Mesendoderm (in vitro differentiated cells): ENCODE measurements at regions not wholly inside any gene's neighbourhood (a gene's known extent, or its start where the extent isn't known, plus 50 kb on each side); places are given as distances from the start of the nearest gene placed in this dataset.
"Not testable (repeated sequence)": the region's sequence is repeated elsewhere in the genome, so short reads cannot be mapped to it uniquely, and the experiment has no call there.

Experiments used
- DNase-seq: peaks from one replicate; pipeline ENCODE4 v3.0.0; 2013
- H2AK5ac ChIP-seq: 2 replicates; pipeline ENCODE4 v1.6.1; 2013; ENCODE audit warnings: low read length, inconsistent platforms
- H2BK120ac ChIP-seq: 2 replicates; pipeline ENCODE4 v1.6.1; 2013; ENCODE audit warnings: low read depth, mild to moderate bottlenecking, low read length, moderate library complexity, mixed read lengths
- H2BK15ac ChIP-seq: replicated peaks from 2 replicates; pipeline ENCODE4 v1.6.1; 2013; ENCODE audit warnings: low read depth, mild to moderate bottlenecking, moderate library complexity
- H2BK5ac ChIP-seq: 2 replicates; pipeline ENCODE4 v1.6.1; 2013; ENCODE audit warnings: low read length, inconsistent platforms
- H3K18ac ChIP-seq: 2 replicates; pipeline ENCODE4 v1.6.1; 2013; ENCODE audit warnings: mild to moderate bottlenecking, low read length, mixed read lengths
- H3K23ac ChIP-seq: one replicate; pipeline ENCODE4 v1.6.1; 2013; ENCODE audit warnings: low read length
- H3K27ac ChIP-seq: 2 replicates; pipeline ENCODE4 v1.5.1; 2013; ENCODE audit warnings: low read depth, mild to moderate bottlenecking, inconsistent platforms, low read length, moderate library complexity
- H3K27me3 ChIP-seq: 2 replicates; pipeline ENCODE4 v1.6.1; 2013; ENCODE audit warnings: low read length, control low read depth, mild to moderate bottlenecking, inconsistent platforms; ENCODE audit not compliant: insufficient read depth, poor library complexity
- H3K36me3 ChIP-seq: 2 replicates; pipeline ENCODE4 v1.6.1; 2013; ENCODE audit warnings: low read length, inconsistent platforms; ENCODE audit not compliant: control insufficient read depth, insufficient read depth
- H3K4ac ChIP-seq: one replicate; pipeline ENCODE4 v1.6.1; 2013; ENCODE audit warnings: low read depth, mild to moderate bottlenecking, low read length, moderate library complexity
- H3K4me1 ChIP-seq: 2 replicates; pipeline ENCODE4 v1.6.1; 2013; ENCODE audit warnings: low read depth, low read length, inconsistent platforms; ENCODE audit not compliant: control insufficient read depth
- H3K4me2 ChIP-seq: 2 replicates; pipeline ENCODE4 v1.6.1; 2013; ENCODE audit warnings: low read length
- H3K4me3 ChIP-seq: 2 replicates; pipeline ENCODE4 v1.5.1; 2013; ENCODE audit warnings: mild to moderate bottlenecking, low read length
- H3K56ac ChIP-seq: one replicate; pipeline ENCODE4 v1.6.1; 2013; ENCODE audit warnings: low read length
- H3K79me1 ChIP-seq: 2 replicates; pipeline ENCODE4 v1.6.1; 2013; ENCODE audit warnings: low read length, inconsistent platforms
- H3K79me2 ChIP-seq: 2 replicates; pipeline ENCODE4 v1.6.1; 2013; ENCODE audit warnings: mild to moderate bottlenecking, low read length; ENCODE audit not compliant: control insufficient read depth, insufficient read depth
- H3K9ac ChIP-seq: 2 replicates; pipeline ENCODE4 v1.6.1; 2013; ENCODE audit warnings: low read length, inconsistent platforms
- H4K5ac ChIP-seq: one replicate; pipeline ENCODE4 v1.6.1; 2013; ENCODE audit warnings: low read length
- H4K8ac ChIP-seq: one replicate; pipeline ENCODE4 v1.6.1; 2013; ENCODE audit warnings: low read depth, mild to moderate bottlenecking, control low read depth, low read length, moderate library complexity
- WGBS: extraction: QIAGEN DNeasy Blood & Tissue Kit; methylation state at CpG from one replicate; pipeline ENCODE4 v1.1.7; 2013; ENCODE audit warnings: low lambda C conversion rate, missing lambda C conversion rate; ENCODE audit not compliant: insufficient coverage; ENCODE audit errors: extremely low coverage; 5-methylcytosine and 5-hydroxymethylcytosine counted together

DNA sequence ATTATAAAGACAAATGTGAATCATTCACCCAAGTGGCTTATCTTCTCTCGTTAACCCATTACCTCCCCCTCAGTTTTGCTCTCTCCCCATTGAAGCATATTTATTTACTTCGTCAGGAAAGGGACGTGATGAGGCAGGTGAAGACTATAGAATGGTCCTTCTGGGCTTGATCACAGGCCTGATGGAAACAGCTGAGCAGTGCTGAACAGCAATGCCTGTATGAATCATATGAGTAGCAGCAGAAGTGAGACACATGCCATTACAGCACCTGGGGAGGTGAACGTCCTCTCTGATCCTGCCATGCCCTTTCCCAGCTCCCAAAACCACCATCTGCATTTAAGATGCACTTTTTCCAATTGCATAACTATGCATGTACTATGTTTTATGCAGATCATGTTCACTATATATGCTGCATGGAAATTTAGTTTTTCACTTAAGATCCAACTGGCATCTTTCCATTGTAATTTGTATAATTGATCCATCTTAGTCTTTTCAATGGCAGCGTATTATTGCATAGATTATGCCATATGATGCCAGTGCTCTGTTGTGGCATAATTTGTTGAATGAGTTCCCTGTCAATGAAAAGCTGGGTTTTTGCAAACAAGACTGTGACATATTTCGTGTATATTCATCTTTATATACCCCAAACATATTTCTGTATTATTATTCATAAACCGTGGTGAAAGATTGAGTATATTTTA is 105.3 kb downstream of the CXCL12 start:
- no peak overlapping the region for H3K27ac ChIP-seq
- no peaks in the 10 kb centered on the region for H3K79me1 ChIP-seq
- H3K36me3 ChIP-seq: no peaks in the 10 kb centered on the region
- no peak overlapping the region for H2BK5ac ChIP-seq
- H3K23ac ChIP-seq: no peak overlapping the region
- no peak overlapping the region for H4K5ac ChIP-seq
- H3K9ac ChIP-seq: no peak overlapping the region
- no peaks in the 10 kb centered on the region for H3K79me2 ChIP-seq
- no peak overlapping the region for H4K8ac ChIP-seq
- H3K27me3 ChIP-seq: no peaks in the 10 kb centered on the region
- no peaks in the 10 kb centered on the region for H3K4me1 ChIP-seq
- DNase-seq: no peak
- H3K56ac ChIP-seq: no peak overlapping the region
- no peak overlapping the region for H2AK5ac ChIP-seq
- H3K18ac ChIP-seq: no peak overlapping the region
- no peak overlapping the region for H3K4ac ChIP-seq
- no CpG with 5 or more reads among the region's 7 CpGs for WGBS
- H2BK15ac ChIP-seq: no peak overlapping the region
- H3K4me2 ChIP-seq: no peak overlapping the region
- H3K4me3 ChIP-seq: no peak overlapping the region
- H2BK120ac ChIP-seq: no peak overlapping the region

DNA sequence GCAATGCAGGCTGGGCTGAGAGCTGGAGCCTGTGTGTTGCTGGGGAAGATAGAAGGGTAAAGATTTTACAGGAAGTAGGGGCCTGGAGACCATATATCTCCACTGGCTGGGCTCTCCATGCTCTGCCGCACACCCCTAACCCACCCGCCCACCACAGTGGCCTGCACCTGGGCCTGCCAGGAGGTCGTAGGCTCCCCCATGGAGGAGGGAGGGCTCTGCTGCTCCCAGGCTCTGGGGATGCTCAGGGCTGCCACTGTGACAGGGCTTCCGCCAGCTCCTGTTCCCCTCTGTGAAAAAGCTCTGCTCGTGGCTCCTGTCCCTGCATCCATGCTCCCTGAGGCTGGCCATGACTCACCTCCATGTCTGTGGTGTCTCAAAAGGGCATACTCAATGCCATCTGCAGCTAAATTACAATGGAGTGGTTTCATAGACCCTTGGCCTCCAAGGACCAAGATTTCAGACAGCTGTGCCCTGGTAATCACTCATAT is 106.0 kb downstream of the CXCL12 start:
- Histone ChIP-seq H3K36me3 (no peaks in the 10 kb centered on the region), H2BK5ac (no peak overlapping the region), H3K4me2 (no peak overlapping the region), H3K4me3 (no peak overlapping the region), H2BK15ac (no peak overlapping the region), H3K27me3 (no peaks in the 10 kb centered on the region), H2AK5ac (no peak overlapping the region), H3K9ac (no peak overlapping the region), H3K4ac (no peak overlapping the region), H3K4me1 (no peaks in the 10 kb centered on the region), H3K79me1 (no peaks in the 10 kb centered on the region), H3K18ac (no peak overlapping the region), H4K8ac (no peak overlapping the region), H2BK120ac (no peak overlapping the region), H3K27ac (no peak overlapping the region), H3K56ac (no peak overlapping the region), H3K79me2 (no peaks in the 10 kb centered on the region), H3K23ac (no peak overlapping the region), H4K5ac (no peak overlapping the region)
- DNase-seq: no peak
- WGBS: no CpG with 5 or more reads among the region's 5 CpGs

DNA sequence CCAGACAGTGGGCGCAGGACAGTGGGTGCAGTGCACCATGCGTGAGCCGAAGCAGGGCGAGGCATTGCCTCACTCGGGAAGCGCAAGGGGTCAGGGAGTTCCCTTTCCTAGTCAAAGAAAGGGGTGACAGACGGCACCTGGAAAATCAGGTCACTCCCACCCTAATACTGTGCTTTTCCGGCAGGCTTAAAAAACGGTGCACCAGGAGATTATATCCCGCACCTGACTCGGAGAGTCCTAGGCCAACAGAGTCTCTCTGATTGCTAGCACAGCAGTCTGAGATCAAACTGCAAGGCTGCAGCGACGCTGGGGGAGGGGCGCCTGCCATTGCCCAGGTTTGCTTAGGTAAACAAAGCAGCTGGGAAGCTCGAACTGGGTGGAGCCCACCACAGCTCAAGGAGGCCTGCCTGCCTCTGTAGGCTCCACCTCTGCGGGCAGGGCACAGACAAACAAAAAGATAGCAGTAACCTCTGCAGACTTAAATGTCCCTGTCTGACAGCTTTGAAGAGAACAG is 116.4 kb downstream of the CXCL12 start:
- not testable (repeated sequence) for H4K8ac ChIP-seq, H3K4me3 ChIP-seq, H3K79me2 ChIP-seq, H2BK15ac ChIP-seq, H2AK5ac ChIP-seq, DNase-seq, H3K27ac ChIP-seq, H3K4ac ChIP-seq, H3K56ac ChIP-seq, H3K4me1 ChIP-seq, H3K36me3 ChIP-seq, H2BK120ac ChIP-seq, H3K18ac ChIP-seq, H3K4me2 ChIP-seq, H3K27me3 ChIP-seq, H2BK5ac ChIP-seq, H4K5ac ChIP-seq, H3K79me1 ChIP-seq, H3K9ac ChIP-seq, H3K23ac ChIP-seq
- no CpG with 5 or more reads among the region's 16 CpGs for WGBS

DNA sequence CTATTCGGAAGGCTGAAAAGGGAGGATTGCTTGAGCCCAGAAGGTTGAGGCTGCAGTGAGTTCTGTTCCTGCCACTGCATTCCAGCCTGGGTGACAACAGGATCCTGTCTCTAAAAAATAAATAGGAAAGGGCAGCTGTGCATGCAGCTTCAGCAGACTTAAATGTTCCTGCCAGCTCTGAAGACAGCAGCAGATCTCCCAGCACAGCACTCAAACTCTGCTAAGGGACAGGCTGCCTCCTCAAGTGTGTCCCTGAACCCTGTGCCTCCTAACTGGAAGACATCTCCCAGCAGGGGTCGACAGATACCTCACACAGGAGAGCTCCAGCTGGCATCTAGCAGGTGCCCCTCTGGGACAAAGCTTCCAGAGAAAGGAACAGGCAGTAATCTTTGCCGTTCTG is 117.9 kb downstream of the CXCL12 start:
- no peaks in the 10 kb centered on the region for H3K79me2 ChIP-seq
- no peak overlapping the region for H3K18ac ChIP-seq
- H3K23ac ChIP-seq: no peak overlapping the region
- no peak overlapping the region for H2BK5ac ChIP-seq
- no peak overlapping the region for H4K8ac ChIP-seq
- H4K5ac ChIP-seq: no peak overlapping the region
- no peak overlapping the region for H3K4ac ChIP-seq
- H3K4me2 ChIP-seq: no peak overlapping the region
- no peak overlapping the region for H3K4me3 ChIP-seq
- H3K9ac ChIP-seq: no peak overlapping the region
- H2BK15ac ChIP-seq: no peak overlapping the region
- H3K56ac ChIP-seq: no peak overlapping the region
- H3K79me1 ChIP-seq: no peaks in the 10 kb centered on the region
- whole genome bisulfite sequencing: no CpG with 5 or more reads among the region's 3 CpGs
- H3K4me1 ChIP-seq: no peaks in the 10 kb centered on the region
- no peak overlapping the region for H2BK120ac ChIP-seq
- no peaks in the 10 kb centered on the region for H3K27me3 ChIP-seq
- no peaks in the 10 kb centered on the region for H3K36me3 ChIP-seq
- no peak for DNase-seq
- no peak overlapping the region for H2AK5ac ChIP-seq
- no peak overlapping the region for H3K27ac ChIP-seq

DNA sequence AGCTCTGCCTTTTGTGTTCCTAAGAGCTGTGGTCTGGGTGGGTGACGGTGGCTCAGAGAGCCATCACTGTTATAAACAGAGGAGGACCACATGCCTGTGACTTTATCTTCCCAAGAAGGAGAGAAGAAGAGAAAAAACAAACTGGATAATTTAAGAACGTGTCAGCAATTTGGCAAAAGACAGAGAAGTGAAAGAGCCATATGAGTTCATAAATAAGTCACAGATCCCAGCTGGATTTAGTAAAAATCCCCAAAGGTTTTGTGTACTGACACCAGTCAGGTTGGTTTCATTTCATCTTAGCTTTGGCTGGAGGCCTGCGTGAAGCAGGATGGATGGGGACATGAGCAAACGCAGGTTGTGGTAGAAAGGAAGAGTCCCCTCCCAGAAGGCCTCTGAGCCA is 120.7 kb downstream of the CXCL12 start:
- Histone ChIP-seq H3K4me1 (peaks cover under 1% of the 10 kb centered on the region), H2BK120ac (no peak overlapping the region), H3K23ac (no peak overlapping the region), H2BK5ac (no peak overlapping the region), H3K18ac (no peak overlapping the region), H2BK15ac (no peak overlapping the region), H3K27ac (no peak overlapping the region), H3K4me2 (no peak overlapping the region), H3K4me3 (no peak overlapping the region), H3K4ac (no peak overlapping the region), H2AK5ac (no peak overlapping the region), H3K56ac (no peak overlapping the region), H4K5ac (no peak overlapping the region), H3K79me1 (no peaks in the 10 kb centered on the region), H3K36me3 (no peaks in the 10 kb centered on the region), H3K9ac (no peak overlapping the region), H4K8ac (no peak overlapping the region), H3K79me2 (no peaks in the 10 kb centered on the region), H3K27me3 (no peaks in the 10 kb centered on the region)
- WGBS: no CpG with 5 or more reads among the region's 4 CpGs
- DNase-seq: no peak

DNA sequence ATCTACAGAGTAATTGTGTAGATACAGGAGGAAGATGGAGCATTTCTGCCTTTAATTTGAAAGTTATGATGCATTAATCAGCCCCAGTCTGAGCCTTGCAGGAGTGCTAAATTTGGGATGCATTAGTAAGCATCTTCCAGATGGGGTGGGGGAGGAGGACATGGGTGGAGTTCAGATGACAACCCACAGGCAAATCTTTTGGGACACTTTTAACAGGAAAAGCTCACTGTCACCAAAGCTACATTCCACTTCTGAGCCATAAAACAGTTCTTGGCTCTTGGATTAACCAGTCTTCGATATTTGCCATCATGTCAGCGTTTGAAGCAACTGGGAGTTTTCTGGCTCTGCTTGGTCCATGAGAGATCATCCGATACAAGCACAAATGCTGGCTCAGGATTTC is 121.1 kb downstream of the CXCL12 start:
- H3K9ac ChIP-seq: no peak overlapping the region
- no peaks in the 10 kb centered on the region for H3K27me3 ChIP-seq
- no peak overlapping the region for H2BK5ac ChIP-seq
- H3K23ac ChIP-seq: no peak overlapping the region
- H3K27ac ChIP-seq: no peak overlapping the region
- H3K79me2 ChIP-seq: no peaks in the 10 kb centered on the region
- H3K56ac ChIP-seq: no peak overlapping the region
- no peak overlapping the region for H3K4me3 ChIP-seq
- no peak overlapping the region for H2BK120ac ChIP-seq
- H3K36me3 ChIP-seq: no peaks in the 10 kb centered on the region
- no peak overlapping the region for H3K18ac ChIP-seq
- H4K5ac ChIP-seq: no peak overlapping the region
- no peak overlapping the region for H3K4me2 ChIP-seq
- WGBS: no CpG with 5 or more reads among the region's 3 CpGs
- no peak overlapping the region for H4K8ac ChIP-seq
- H2AK5ac ChIP-seq: no peak overlapping the region
- no peaks in the 10 kb centered on the region for H3K79me1 ChIP-seq
- no peak overlapping the region for H3K4ac ChIP-seq
- H3K4me1 ChIP-seq: peaks cover 5% of the 10 kb centered on the region
- no peak for DNase-seq
- no peak overlapping the region for H2BK15ac ChIP-seq
